ENCODE measurements at regions not wholly inside any gene's neighbourhood (a gene's known extent, or its start where the extent isn't known, plus 50 kb on each side); places are given as distances from the start of the nearest gene placed in this dataset.

DNA sequence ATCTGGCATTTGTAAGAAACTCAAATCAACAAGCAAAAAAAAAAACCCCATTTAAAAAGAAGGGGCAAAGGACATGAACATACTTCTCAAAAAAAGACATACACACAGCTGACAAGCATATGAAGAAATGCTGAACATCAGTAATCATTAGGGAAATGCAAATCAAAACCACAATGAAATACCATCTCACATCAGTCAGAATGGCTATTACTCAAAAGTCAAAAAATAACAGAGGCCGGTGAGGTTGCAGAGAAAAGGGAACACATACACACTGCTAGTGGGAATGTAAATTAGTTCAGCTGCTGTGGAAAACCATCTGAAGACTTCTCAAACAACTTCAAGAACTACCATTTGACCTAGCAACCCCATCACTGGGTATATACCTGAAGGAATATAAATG, 199.4 kb upstream of the THBS1 start:
- Histone ChIP-seq H3K36me3 (no peaks in the 10 kb centered on the region), H3K9me3 (no peaks in the 10 kb centered on the region), H3K27me3 (no peaks in the 10 kb centered on the region), H3K4me1 (peaks cover 0 to 27% (median 0%) of the 10 kb centered on the region in 9 donors), H3K4me3 (no peak overlapping the region), H3K27ac (peak overlapping the region in 1 of 10 donors; percentile 67)
- no peak for DNase-seq
- no peak for ATAC-seq
- TF ChIP-seq, protein P1, sequence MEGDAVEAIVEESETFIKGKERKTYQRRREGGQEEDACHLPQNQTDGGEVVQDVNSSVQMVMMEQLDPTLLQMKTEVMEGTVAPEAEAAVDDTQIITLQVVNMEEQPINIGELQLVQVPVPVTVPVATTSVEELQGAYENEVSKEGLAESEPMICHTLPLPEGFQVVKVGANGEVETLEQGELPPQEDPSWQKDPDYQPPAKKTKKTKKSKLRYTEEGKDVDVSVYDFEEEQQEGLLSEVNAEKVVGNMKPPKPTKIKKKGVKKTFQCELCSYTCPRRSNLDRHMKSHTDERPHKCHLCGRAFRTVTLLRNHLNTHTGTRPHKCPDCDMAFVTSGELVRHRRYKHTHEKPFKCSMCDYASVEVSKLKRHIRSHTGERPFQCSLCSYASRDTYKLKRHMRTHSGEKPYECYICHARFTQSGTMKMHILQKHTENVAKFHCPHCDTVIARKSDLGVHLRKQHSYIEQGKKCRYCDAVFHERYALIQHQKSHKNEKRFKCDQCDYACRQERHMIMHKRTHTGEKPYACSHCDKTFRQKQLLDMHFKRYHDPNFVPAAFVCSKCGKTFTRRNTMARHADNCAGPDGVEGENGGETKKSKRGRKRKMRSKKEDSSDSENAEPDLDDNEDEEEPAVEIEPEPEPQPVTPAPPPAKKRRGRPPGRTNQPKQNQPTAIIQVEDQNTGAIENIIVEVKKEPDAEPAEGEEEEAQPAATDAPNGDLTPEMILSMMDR (IDR thresholded peaks at IDR 0.05) = no peak
- 80 to 84% methylated on average over 1 of the region's 1 CpG for WGBS, 2 donors
- intact Hi-C loops (cut with DNase I) = no loop called here

DNA sequence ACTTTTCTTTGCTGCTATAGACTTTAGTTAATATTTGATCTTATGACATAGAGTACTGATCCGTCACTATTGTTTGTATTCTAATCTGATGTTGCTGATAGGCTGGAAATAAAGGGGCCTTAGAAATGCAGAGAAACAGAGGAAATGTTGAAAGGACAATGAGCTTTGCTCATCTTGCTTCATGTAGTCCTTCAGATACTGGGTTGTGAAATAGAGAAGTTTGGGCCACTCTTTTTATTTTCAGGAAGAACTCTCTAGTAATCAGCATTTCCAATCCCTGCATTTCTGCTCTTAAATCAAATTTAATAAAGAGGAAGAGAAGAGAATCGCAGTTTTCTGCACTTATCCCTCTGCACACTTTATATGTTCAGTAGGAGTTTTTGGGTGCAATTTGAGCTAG, 192.8 kb upstream of the THBS1 start:
- no peaks in the 10 kb centered on the region for H3K9me3 ChIP-seq
- H3K4me3 ChIP-seq = no peak overlapping the region
- WGBS, 2 donors = 81 to 87% methylated on average over 2 of the region's 2 CpGs
- TF ChIP-seq, protein P1 (IDR thresholded peaks at IDR 0.05) = no peak
- peaks cover 0 to 48% (median 0%) of the 10 kb centered on the region in 9 donors for H3K4me1 ChIP-seq
- H3K27ac ChIP-seq = peak overlapping the region in 1 of 10 donors; percentile 70
- no peaks in the 10 kb centered on the region for H3K36me3 ChIP-seq
- no peaks in the 10 kb centered on the region for H3K27me3 ChIP-seq
- ATAC-seq = peak in 2 of 8 donors; percentile 27 to 34
- no peak for DNase-seq
- intact Hi-C loops (cut with DNase I) = no loop called here

GRCh38 chr15:39391230-39391629, 189.6 kb upstream of the THBS1 start:
- no peaks in the 10 kb centered on the region for H3K36me3 ChIP-seq
- H3K27ac ChIP-seq = no peak overlapping the region
- DNase-seq (no peak), ATAC-seq (peak in 5 of 8 donors; percentile 37 to 91 (median 51))
- peaks cover 0 to 45% (median 0%) of the 10 kb centered on the region in 9 donors for H3K4me1 ChIP-seq
- no peaks in the 10 kb centered on the region for H3K27me3 ChIP-seq
- 68 to 75% methylated on average over 5 of the region's 5 CpGs for WGBS, 2 donors
- TF ChIP-seq, protein P1 (IDR thresholded peaks at IDR 0.05) = no peak
- H3K9me3 ChIP-seq = no peaks in the 10 kb centered on the region
- intact Hi-C loops (cut with DNase I) = no loop called here
- no peak overlapping the region for H3K4me3 ChIP-seq

GRCh38 chr15:39392469-39393047, 188.3 kb upstream of the THBS1 start:
- ATAC-seq (no peak), DNase-seq (no peak)
- WGBS, 2 donors = 54 to 56% methylated on average over 4 of the region's 4 CpGs
- no peak overlapping the region for H3K27ac ChIP-seq
- H3K36me3 ChIP-seq = no peaks in the 10 kb centered on the region
- intact Hi-C loops (cut with DNase I) = no loop called here
- H3K9me3 ChIP-seq = no peaks in the 10 kb centered on the region
- H3K4me1 ChIP-seq = peaks cover 0 to 42% (median 0%) of the 10 kb centered on the region in 9 donors
- H3K4me3 ChIP-seq = no peak overlapping the region
- H3K27me3 ChIP-seq = no peaks in the 10 kb centered on the region
- TF ChIP-seq, protein P1 (IDR thresholded peaks at IDR 0.05) = no peak

Data from heart right ventricle (tissue), 16 donors.